ENCODE measurements at regions not wholly inside any gene's neighbourhood (a gene's known extent, or its start where the extent isn't known, plus 50 kb on each side); places are given as distances from the start of the nearest gene placed in this dataset.

DNA sequence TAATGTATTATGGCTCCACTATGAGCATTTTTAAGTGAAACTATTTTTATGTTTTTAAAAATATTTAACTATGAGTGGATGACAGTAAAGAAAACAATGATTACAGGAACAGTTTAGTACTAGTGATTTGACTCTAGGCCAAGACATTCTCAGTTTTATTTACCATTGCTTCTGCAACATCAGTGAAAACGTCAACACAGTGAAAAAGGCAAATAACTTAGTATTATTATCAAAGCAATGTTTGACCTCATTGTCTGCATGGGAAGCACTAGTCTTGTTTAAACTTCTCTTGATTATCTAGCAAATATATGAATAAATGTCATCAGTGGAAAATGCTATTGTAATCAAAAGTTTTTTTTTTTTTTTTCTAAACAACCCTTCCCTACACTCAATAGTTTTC is 165.0 kb downstream of the HTR1B start:
- peaks cover 10% of the 10 kb centered on the region for H3K9me3 Mint-ChIP-seq (ENCODE audit: low read depth, unreplicated experiment)
- CTCF ChIA-PET, result interaction anchor here (0.6 to 0.7 kb wide), 2 partner anchors 1781 to 1962 kb away, joined by 3 to 7 read pairs; no protein-coding TSS in a partner anchor
- BruUV-seq (replicated peaks), result no TSS peak
- intact Hi-C loops (cut with micrococcal nuclease; ENCODE audit: unreplicated experiment), result loop anchor here (10.0 kb wide), 1 partner anchor 1403 kb away; no protein-coding TSS in a partner anchor
- no peak overlapping the region for H3K27ac Mint-ChIP-seq (ENCODE audit: unreplicated experiment)
- no peaks in the 10 kb centered on the region for H3K27me3 Mint-ChIP-seq (ENCODE audit: unreplicated experiment)
- no peak overlapping the region for H3K4me3 Mint-ChIP-seq (ENCODE audit: low read depth, unreplicated experiment)
- TF ChIP-seq, protein P1, sequence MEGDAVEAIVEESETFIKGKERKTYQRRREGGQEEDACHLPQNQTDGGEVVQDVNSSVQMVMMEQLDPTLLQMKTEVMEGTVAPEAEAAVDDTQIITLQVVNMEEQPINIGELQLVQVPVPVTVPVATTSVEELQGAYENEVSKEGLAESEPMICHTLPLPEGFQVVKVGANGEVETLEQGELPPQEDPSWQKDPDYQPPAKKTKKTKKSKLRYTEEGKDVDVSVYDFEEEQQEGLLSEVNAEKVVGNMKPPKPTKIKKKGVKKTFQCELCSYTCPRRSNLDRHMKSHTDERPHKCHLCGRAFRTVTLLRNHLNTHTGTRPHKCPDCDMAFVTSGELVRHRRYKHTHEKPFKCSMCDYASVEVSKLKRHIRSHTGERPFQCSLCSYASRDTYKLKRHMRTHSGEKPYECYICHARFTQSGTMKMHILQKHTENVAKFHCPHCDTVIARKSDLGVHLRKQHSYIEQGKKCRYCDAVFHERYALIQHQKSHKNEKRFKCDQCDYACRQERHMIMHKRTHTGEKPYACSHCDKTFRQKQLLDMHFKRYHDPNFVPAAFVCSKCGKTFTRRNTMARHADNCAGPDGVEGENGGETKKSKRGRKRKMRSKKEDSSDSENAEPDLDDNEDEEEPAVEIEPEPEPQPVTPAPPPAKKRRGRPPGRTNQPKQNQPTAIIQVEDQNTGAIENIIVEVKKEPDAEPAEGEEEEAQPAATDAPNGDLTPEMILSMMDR (IDR thresholded peaks at IDR 0.05; ENCODE audit: unreplicated experiment), result no peak
- H3K4me1 Mint-ChIP-seq (ENCODE audit: low read depth, unreplicated experiment), result peaks cover 6% of the 10 kb centered on the region
- DNase-seq, result no peak
- H3K36me3 Mint-ChIP-seq (ENCODE audit: insufficient read depth, unreplicated experiment), result no peaks in the 10 kb centered on the region

DNA sequence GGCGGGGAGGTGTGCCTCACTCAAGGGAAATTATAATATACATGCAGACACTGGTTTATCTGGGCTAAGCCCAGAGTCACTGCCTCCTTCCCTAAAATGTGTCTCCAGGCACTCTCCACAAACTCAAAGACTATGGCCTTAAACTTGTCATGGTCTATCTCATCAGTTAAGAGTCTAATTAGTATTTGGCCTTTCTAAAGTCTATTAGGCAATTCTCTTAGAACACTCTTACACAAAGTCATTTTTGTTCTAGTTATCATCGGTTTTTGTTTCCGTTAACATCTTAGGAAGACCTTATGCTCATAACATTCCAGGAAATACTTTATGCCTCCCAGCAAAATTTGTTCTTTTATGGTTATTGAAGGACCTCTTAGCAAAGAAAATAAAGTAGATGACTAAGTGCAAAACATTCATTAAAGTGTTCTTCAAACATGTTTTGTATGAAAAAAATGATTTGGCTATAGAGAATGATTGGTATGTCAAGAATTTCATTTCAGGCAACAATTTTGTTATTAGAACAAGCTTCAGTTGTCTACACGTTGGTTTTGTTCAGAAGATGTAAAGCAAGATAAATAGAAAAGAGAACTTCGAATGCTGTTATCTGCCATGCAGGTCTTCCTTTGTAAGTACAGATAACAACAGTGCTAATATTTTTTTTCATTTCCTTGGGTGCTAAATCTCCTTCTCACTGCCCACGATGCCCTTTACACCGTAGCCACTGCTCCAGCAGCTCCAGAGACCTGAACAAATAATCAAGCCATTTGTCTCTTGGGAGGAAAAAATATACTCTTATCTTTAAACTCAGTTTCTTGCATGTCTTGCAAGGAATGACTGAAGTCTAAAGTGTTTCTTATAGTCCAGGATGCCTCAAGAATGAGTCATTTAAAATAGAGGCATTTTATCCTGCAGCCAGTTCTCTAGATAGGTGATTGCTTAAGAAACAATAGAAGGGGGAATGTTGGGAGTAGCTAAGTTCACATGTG is 170.4 kb downstream of the HTR1B start:
- Mint-ChIP-seq H3K9me3 (ENCODE audit: low read depth, unreplicated experiment) (peaks cover 2% of the 10 kb centered on the region), H3K4me3 (ENCODE audit: low read depth, unreplicated experiment) (peak overlapping the region; percentile 49), H3K27me3 (ENCODE audit: unreplicated experiment) (no peaks in the 10 kb centered on the region), H3K36me3 (ENCODE audit: insufficient read depth, unreplicated experiment) (peaks cover 7% of the 10 kb centered on the region), H3K27ac (ENCODE audit: unreplicated experiment) (peak overlapping the region; percentile 26), H3K4me1 (ENCODE audit: low read depth, unreplicated experiment) (peaks cover 30% of the 10 kb centered on the region)
- no peak for DNase-seq
- intact Hi-C loops (cut with micrococcal nuclease; ENCODE audit: unreplicated experiment), result loop anchor here (2.0 to 10.0 kb wide), 3 partner anchors 36 to 1398 kb away; no protein-coding TSS in a partner anchor
- no TSS peak for BruUV-seq (replicated peaks)
- TF ChIP-seq, protein P1 (IDR thresholded peaks at IDR 0.05; ENCODE audit: unreplicated experiment), result no peak
- CTCF ChIA-PET, result no interaction called here

DNA sequence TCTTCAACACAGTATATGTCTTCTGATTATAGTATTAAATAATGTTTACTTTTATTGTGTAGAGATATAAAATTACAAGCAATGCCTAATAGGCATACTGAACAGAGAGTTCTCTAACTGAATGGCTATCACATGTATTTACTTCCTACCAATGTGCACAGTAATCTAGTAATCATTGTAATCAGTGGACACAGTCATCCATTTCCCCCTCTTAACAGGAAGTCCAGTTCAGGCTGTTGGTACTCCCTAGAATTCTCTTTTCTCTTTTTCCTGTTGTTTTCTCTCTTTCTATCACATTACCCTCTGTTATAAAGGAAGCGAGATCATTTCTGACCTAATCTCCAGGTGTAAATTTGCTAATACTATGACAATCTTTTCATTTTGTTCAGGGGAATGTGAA is 172.5 kb downstream of the HTR1B start:
- H3K27ac Mint-ChIP-seq (ENCODE audit: unreplicated experiment), result no peak overlapping the region
- no peaks in the 10 kb centered on the region for H3K27me3 Mint-ChIP-seq (ENCODE audit: unreplicated experiment)
- H3K4me3 Mint-ChIP-seq (ENCODE audit: low read depth, unreplicated experiment), result no peak overlapping the region
- peaks cover 32% of the 10 kb centered on the region for H3K4me1 Mint-ChIP-seq (ENCODE audit: low read depth, unreplicated experiment)
- TF ChIP-seq, protein P1 (IDR thresholded peaks at IDR 0.05; ENCODE audit: unreplicated experiment), result no peak
- CTCF ChIA-PET, result no interaction called here
- DNase-seq, result no peak
- peaks cover 2% of the 10 kb centered on the region for H3K9me3 Mint-ChIP-seq (ENCODE audit: low read depth, unreplicated experiment)
- intact Hi-C loops (cut with micrococcal nuclease; ENCODE audit: unreplicated experiment), result loop anchor here (5.0 to 10.0 kb wide), 2 partner anchors 33 to 1396 kb away; no protein-coding TSS in a partner anchor
- BruUV-seq (replicated peaks), result no TSS peak
- peaks cover 12% of the 10 kb centered on the region for H3K36me3 Mint-ChIP-seq (ENCODE audit: insufficient read depth, unreplicated experiment)

DNA sequence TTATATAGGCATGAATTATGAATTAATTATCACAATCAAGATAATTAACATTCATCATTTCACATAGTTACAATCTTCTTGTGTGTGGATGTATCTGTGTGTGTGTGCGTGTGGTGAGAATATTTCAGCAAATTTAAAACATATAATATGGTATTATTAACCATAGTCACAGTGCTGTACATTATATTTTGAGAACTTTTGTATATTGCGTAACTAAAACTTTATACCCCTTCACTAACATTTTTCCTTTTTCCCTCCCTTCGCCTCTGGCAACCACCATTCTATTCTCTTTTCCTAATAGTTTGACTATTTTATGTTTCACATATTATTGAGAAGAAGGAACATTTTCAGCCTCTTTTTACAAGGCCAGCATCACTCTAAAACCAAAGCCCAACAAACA is 176.8 kb downstream of the HTR1B start:
- Mint-ChIP-seq H3K27ac (ENCODE audit: unreplicated experiment) (no peak overlapping the region), H3K4me1 (ENCODE audit: low read depth, unreplicated experiment) (peaks cover 9% of the 10 kb centered on the region), H3K36me3 (ENCODE audit: insufficient read depth, unreplicated experiment) (peaks cover 5% of the 10 kb centered on the region), H3K4me3 (ENCODE audit: low read depth, unreplicated experiment) (no peak overlapping the region), H3K9me3 (ENCODE audit: low read depth, unreplicated experiment) (peaks cover 2% of the 10 kb centered on the region), H3K27me3 (ENCODE audit: unreplicated experiment) (no peaks in the 10 kb centered on the region)
- intact Hi-C loops (cut with micrococcal nuclease; ENCODE audit: unreplicated experiment), result no loop called here
- BruUV-seq (replicated peaks), result no TSS peak
- DNase-seq, result no peak
- CTCF ChIA-PET, result no interaction called here
- TF ChIP-seq, protein P1 (IDR thresholded peaks at IDR 0.05; ENCODE audit: unreplicated experiment), result no peak

Data from Calu3 (cell line).